Kidney (tissue), 13 donors: ENCODE measurements at regions not wholly inside any gene's neighbourhood (a gene's known extent, or its start where the extent isn't known, plus 50 kb on each side); places are given as distances from the start of the nearest gene placed in this dataset.

Experiments used
- DNase-seq, 5 donors: peaks; one replicate each; pipeline ENCODE4 v3.0.0-alpha.2; 2013 to 2020
- FAIRE-seq: peaks from 2 replicates; lab custom pipeline; 2012; peaks lifted over from hg19 to GRCh38; lab: Jason Lieb, UNC
- H3K27ac ChIP-seq, 2 donors: one replicate each; pipeline ENCODE4 v1.7.0; 2013; ENCODE audit warnings: low read depth in 2 of 2, low read length in 2 of 2, inconsistent platforms in 1 of 2
- H3K27me3 ChIP-seq: one replicate; pipeline ENCODE4 v1.7.1; 2013; ENCODE audit warnings: low read length, inconsistent platforms; ENCODE audit not compliant: control insufficient read depth, insufficient read depth
- H3K36me3 ChIP-seq, 3 donors: one replicate each; pipeline versions ENCODE4 v1.7.0 to v1.7.1; 2013; ENCODE audit warnings: low read length in 3 of 3, control low read depth in 1 of 3, inconsistent platforms in 1 of 3; ENCODE audit not compliant: insufficient read depth in 3 of 3, control insufficient read depth in 2 of 3
- H3K4me1 ChIP-seq, 3 donors: one replicate each; pipeline versions ENCODE4 v1.7.0 to v1.7.1; 2013; ENCODE audit warnings: low read length in 3 of 3, inconsistent platforms in 1 of 3, low read depth in 1 of 3; ENCODE audit not compliant: control insufficient read depth in 2 of 3, insufficient read depth in 2 of 3
- H3K4me3 ChIP-seq, 3 donors: one replicate each; pipeline versions ENCODE4 v1.7.0 to v1.8.1; 2013; ENCODE audit warnings: low read length in 3 of 3, control low read depth in 1 of 3, inconsistent platforms in 1 of 3
- H3K9ac ChIP-seq, 3 donors: one replicate each; pipeline versions ENCODE4 v1.7.0 to v1.7.1; 2013; ENCODE audit warnings: low read length in 3 of 3, control low read depth in 1 of 3, inconsistent platforms in 1 of 3
- H3K9me3 ChIP-seq, 3 donors: one replicate each; pipeline versions ENCODE4 v1.7.0 to v1.7.1; 2013; ENCODE audit warnings: low read length in 3 of 3, control low read depth in 1 of 3, inconsistent platforms in 1 of 3; ENCODE audit not compliant: control insufficient read depth in 2 of 3, insufficient read depth in 1 of 3
- intact Hi-C: fragments of 100-400 bp; cut with DNase I; formaldehyde crosslinking; loops from one replicate; pipeline ENCODE4 v1.11.1; 2022
- TF ChIP-seq, protein P1 (sequence below): IDR thresholded peaks from 3 replicates; pipeline ENCODE4 v1.5.1; 2012; ENCODE audit warnings: mild to moderate bottlenecking, moderate library complexity, borderline replicate concordance; ENCODE audit not compliant: insufficient read depth; ENCODE audit errors: extremely low read depth
- donor health status: control.
- donor health status: control.
- donor health status: control.
- donor health status: control.
- donor health status: control.
- donor health status: DM: yes; HTN: yes; CAD: no.
- donor health status: Normal renal cell carcinoma (clear cell type).

GRCh38 chr12:70028918-70029317, 203.9 kb downstream of the MYRFL start:
- H3K9ac ChIP-seq = no peak overlapping the region
- H3K36me3 ChIP-seq = no peaks in the 10 kb centered on the region
- no peak overlapping the region for H3K4me3 ChIP-seq
- H3K9me3 ChIP-seq = no peaks in the 10 kb centered on the region
- TF ChIP-seq, protein P1, sequence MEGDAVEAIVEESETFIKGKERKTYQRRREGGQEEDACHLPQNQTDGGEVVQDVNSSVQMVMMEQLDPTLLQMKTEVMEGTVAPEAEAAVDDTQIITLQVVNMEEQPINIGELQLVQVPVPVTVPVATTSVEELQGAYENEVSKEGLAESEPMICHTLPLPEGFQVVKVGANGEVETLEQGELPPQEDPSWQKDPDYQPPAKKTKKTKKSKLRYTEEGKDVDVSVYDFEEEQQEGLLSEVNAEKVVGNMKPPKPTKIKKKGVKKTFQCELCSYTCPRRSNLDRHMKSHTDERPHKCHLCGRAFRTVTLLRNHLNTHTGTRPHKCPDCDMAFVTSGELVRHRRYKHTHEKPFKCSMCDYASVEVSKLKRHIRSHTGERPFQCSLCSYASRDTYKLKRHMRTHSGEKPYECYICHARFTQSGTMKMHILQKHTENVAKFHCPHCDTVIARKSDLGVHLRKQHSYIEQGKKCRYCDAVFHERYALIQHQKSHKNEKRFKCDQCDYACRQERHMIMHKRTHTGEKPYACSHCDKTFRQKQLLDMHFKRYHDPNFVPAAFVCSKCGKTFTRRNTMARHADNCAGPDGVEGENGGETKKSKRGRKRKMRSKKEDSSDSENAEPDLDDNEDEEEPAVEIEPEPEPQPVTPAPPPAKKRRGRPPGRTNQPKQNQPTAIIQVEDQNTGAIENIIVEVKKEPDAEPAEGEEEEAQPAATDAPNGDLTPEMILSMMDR = no peak
- FAIRE-seq (no peak), DNase-seq (no peak)
- intact Hi-C loops = no loop called here
- no peaks in the 10 kb centered on the region for H3K27me3 ChIP-seq
- H3K27ac ChIP-seq = no peak overlapping the region
- no peaks in the 10 kb centered on the region for H3K4me1 ChIP-seq

DNA sequence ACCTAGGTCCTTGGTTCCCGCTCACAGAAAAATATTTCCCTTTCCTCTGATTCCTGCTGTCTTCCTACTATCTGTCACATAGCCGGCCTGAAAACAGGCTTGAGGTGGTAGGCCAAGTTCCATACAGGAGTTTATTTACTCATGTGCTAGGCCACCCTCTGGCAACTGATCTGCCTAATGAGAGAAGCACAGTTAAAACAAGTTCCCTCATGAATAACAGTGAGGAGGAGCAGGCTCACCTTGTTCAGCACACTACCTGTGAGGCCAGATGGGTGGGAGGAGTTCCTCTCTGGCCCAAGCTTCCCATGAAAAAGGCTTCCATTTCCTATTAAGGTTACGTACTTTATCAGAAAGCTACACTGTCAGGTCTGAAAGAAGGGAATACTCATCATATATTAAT, 206.0 kb downstream of the MYRFL start:
- Histone ChIP-seq H3K9me3 (no peaks in the 10 kb centered on the region), H3K9ac (no peak overlapping the region), H3K36me3 (no peaks in the 10 kb centered on the region), H3K27me3 (no peaks in the 10 kb centered on the region), H3K4me1 (no peaks in the 10 kb centered on the region), H3K27ac (no peak overlapping the region), H3K4me3 (no peak overlapping the region)
- intact Hi-C loops = no loop called here
- TF ChIP-seq, protein P1 = no peak
- no peak for DNase-seq
- no peak for FAIRE-seq

DNA sequence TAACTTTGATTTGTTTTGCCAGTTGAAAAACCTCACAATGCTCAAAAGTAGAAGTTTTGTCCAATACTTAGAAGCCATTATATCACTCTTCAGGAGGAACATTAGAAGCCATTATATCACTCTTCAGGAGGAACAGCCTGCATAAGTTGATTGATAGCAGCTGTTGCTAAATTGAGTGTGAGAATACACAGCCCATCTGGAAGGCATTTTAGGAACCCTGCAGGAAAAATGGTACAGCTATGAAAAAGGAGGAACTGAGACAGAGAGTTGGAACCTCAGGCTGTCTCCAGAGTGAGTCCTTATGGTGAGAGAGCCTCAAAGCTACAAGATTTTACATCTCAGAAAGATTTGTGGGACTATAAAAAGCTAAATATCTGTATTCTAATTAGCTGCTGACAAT, 207.0 kb downstream of the MYRFL start:
- DNase-seq (peak in 1 of 5 donors; percentile 20), FAIRE-seq (no peak)
- intact Hi-C loops = no loop called here
- H3K9me3 ChIP-seq = no peaks in the 10 kb centered on the region
- no peaks in the 10 kb centered on the region for H3K27me3 ChIP-seq
- H3K27ac ChIP-seq = no peak overlapping the region
- no peaks in the 10 kb centered on the region for H3K36me3 ChIP-seq
- TF ChIP-seq, protein P1 = no peak
- H3K9ac ChIP-seq = no peak overlapping the region
- H3K4me1 ChIP-seq = no peaks in the 10 kb centered on the region
- no peak overlapping the region for H3K4me3 ChIP-seq

- intact Hi-C loops = no loop called here
- FAIRE-seq = no peak
- no peak for DNase-seq
- H3K36me3 ChIP-seq = no peaks in the 10 kb centered on the region
- no peaks in the 10 kb centered on the region for H3K27me3 ChIP-seq
- TF ChIP-seq, protein P1 = no peak
- no peak overlapping the region for H3K4me3 ChIP-seq
- H3K9ac ChIP-seq = no peak overlapping the region
- H3K27ac ChIP-seq = no peak overlapping the region
- no peaks in the 10 kb centered on the region for H3K4me1 ChIP-seq
- H3K9me3 ChIP-seq = no peaks in the 10 kb centered on the region
These were observed 208.3 kb downstream of the MYRFL start for GRCh38 chr12:70033310-70033709.
